GM12865 (cell line): ENCODE measurements at regions not wholly inside any gene's neighbourhood (a gene's known extent, or its start where the extent isn't known, plus 50 kb on each side); places are given as distances from the start of the nearest gene placed in this dataset.

Experiments
- DNase-seq: peaks from one replicate; pipeline ENCODE4 v3.0.0; 2010; ENCODE audit warnings: low read depth
- H3K4me3 ChIP-seq: 2 replicates; pipeline ENCODE4 v1.5.1; 2011; ENCODE audit warnings: mild to moderate bottlenecking, low read depth, low read length, control low read depth
- TF ChIP-seq, protein P1 (sequence below): IDR thresholded peaks from 2 replicates; pipeline ENCODE4 v1.5.1; 2011; ENCODE audit warnings: low read length, control low read depth, low read depth, inconsistent platforms; ENCODE audit not compliant: insufficient read depth; ENCODE audit errors: missing control alignments

DNA sequence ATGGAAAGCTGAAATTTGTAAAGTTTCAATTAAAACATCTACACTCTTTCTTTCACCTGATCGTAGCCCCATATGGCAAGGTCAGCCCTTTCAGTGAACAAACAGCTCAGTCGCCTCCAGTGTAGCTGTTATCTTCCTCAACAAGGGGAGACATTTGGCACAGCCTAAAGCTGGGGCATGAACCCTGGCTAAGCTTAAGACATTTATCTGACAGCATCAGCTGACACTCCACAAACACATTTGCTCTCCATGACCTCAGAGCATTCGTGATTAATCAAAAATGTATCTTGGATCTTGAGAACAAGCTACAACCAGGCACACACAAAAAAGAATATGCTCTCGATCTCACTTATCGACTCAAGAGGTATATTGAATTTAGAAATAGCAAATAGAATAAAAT lies 67.3 kb downstream of the POU5F2 start:
- TF ChIP-seq, protein P1, sequence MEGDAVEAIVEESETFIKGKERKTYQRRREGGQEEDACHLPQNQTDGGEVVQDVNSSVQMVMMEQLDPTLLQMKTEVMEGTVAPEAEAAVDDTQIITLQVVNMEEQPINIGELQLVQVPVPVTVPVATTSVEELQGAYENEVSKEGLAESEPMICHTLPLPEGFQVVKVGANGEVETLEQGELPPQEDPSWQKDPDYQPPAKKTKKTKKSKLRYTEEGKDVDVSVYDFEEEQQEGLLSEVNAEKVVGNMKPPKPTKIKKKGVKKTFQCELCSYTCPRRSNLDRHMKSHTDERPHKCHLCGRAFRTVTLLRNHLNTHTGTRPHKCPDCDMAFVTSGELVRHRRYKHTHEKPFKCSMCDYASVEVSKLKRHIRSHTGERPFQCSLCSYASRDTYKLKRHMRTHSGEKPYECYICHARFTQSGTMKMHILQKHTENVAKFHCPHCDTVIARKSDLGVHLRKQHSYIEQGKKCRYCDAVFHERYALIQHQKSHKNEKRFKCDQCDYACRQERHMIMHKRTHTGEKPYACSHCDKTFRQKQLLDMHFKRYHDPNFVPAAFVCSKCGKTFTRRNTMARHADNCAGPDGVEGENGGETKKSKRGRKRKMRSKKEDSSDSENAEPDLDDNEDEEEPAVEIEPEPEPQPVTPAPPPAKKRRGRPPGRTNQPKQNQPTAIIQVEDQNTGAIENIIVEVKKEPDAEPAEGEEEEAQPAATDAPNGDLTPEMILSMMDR = no peak
- no peak overlapping the region for H3K4me3 ChIP-seq
- DNase-seq = no peak

DNA sequence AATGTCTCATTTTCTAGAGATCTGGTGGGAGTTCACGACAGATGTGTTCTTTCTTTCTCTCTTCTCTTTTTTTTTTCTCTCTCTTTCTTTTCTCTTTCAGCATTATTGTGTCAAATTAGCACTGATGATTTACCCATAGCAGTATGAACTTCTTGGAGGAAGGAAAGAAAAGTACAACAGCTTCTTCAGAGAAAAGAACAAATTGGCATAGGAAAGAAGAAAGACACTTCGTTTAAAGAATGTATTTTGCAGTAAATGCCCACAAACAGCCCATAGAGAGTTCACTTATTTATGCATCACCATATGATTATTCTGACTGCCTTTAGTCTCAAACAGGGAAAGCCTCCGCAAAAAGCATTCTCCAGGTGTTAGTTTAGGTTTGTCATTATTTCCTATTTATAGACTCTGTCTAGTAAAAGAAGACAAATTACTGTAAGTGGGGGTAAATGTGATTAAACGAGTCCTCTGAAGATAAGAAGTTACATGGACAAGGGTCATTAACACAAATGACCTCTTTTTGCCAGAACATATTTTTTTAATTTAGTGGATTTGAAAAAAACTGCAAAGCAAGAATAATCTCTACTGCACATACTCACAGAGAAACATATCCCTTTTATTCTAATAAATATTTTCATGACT lies 68.0 kb downstream of the POU5F2 start:
- TF ChIP-seq, protein P1 = no peak
- DNase-seq = no peak
- no peak overlapping the region for H3K4me3 ChIP-seq

DNA sequence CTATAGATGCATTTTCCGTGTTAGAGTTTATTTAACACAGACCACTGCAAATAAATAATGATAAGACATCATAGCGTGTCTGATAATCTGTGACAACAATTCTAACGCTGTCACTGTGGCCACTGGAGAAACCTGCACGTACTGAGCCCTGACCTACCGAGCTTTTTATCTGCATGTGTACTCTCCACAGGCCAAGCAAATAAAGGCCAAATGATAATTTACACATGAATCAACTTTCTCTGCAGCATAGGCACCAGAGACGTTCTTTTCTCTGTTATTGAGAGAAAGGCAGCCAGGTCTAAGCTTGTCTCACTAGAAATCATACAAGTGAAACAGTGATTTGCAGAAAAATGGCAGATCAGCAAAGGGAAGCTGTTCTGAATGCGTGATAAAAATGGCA lies 75.8 kb downstream of the POU5F2 start:
- TF ChIP-seq, protein P1 = no peak
- DNase-seq = no peak

DNA sequence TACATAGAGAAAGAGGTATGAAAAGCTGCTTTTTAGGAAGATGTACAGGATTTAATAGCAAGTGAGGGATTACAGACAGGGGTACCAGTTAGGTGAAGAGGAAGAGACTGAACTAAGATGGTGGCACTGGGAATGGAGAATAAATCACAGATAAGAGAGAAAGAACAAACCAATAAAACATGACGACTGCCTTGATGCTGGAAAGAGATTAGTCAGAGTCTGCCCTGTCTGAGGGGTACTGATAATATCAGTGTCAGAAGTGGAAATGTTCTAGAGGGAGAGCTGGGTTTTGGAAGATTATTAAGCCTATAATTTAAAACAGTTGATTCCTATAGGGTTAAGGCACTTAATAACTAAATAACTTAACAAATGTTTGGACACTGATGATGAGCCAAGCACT lies 77.7 kb downstream of the NR2F1 start:
- TF ChIP-seq, protein P1 = no peak

More for the DNA sequence above, 75.8 kb downstream of the POU5F2 start:
- H3K4me3 ChIP-seq = no peak overlapping the region

GRCh38 chr5:93658044-93658443 lies 75.0 kb downstream of the NR2F1 start:
- TF ChIP-seq, protein P1 = no peak
- H3K4me3 ChIP-seq = no peak overlapping the region
- DNase-seq = no peak

More for the DNA sequence above, 77.7 kb downstream of the NR2F1 start:
- H3K4me3 ChIP-seq = no peak overlapping the region
- no peak for DNase-seq

DNA sequence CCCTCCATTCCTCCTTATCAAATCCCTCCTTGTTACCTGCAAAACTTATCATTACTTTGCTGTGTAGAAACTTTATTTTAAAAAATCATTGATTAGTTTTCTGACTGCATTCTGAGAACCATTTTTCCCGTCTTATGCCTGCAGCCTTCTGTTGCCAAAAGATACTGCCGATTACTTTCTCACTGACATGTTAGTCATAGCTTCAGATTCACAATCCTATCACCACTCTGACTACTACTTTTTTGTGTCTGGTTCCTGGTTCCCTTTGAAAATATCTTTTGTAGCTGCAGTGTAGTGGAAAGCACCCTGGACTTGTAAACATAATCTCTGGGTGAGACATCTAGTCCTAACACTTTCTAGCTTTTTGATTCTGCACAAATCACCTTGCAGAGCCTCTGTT lies 71.7 kb downstream of the NR2F1 start:
- DNase-seq = no peak
- no peak overlapping the region for H3K4me3 ChIP-seq
- TF ChIP-seq, protein P1 = no peak

DNA sequence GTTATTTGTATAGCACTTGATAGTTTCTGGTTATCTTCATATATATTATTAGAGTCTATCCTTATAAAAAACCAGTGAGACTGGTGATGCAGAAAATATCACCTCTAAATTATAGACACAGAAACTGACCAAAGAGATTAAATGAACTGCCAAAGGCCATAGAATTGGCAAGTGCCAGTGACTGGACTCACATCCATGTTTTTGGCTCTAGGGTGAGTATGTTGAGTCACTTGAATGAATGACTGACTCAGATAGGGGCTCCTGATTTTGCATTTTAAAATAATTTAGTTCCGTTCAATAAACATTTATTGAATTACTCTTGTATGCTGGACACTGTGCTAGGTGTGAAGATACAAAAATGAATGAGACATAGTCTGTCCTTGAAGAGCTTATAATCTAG lies 70.7 kb downstream of the NR2F1 start:
- H3K4me3 ChIP-seq = no peak overlapping the region
- TF ChIP-seq, protein P1 = no peak
- DNase-seq = no peak
